ENCODE measurements at regions not wholly inside any gene's neighbourhood (a gene's known extent, or its start where the extent isn't known, plus 50 kb on each side); places are given as distances from the start of the nearest gene placed in this dataset.

DNA sequence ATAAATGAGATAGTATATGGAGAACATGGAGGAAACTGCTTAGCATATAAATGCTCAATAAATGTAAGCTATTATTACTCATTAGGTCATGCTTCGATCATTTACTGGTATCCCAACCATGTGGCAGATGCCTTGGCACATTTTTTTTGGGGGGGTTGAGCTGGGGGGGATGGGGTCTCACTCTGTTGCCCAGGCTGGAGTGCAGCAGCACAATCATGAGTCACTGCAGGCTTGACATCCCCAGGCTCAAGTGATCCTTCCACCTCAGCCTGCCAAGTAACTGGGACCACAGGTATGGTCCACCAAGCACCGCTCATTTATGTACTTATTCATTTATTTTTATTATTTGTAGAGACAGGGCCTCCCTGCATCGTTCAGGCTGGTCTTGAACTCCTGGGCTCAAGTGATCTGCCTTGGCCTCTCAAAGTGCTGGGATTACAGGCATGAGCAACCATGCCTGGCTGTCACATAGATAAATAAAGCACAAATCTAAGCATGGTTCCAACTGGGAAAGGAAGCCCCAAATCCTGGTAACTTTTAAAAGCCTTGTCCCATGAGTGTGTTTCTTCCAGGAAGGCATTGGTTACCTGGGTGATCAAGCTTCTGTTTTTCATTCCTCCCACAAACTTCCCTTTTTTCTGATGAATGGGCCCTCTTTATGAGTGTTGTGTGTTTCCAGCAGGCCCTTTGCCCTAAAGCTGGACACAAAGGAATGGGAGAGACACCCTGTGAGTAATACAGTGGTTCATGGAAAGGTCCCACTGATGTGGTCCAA is 147.4 kb upstream of the UMPS start:
- DNase-seq (ENCODE audit: extremely low spot score): no peak
- no peak overlapping the region for H3K4me3 ChIP-seq (ENCODE audit: low read depth, low read length)
- WGBS: 94% methylated on average over 3 of the region's 3 CpGs

DNA sequence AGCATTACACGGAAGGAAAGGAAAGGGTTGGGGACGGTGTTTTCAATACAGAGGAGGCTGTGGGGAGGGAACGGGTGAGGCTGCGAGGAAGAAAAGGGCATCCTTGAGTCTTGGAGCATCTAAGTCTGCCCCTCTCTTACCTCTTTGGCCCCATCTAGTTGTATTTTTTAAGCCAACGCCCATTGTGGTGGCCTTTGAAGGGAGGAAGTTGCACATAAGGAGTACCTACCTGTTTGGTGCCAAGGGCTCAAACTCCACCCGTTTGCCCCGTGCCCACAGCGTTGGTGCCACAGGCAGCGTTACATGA is 146.1 kb upstream of the UMPS start:
- Histone ChIP-seq H3K27ac (ENCODE audit: low read depth) (no peak overlapping the region), H3K4me3 (ENCODE audit: low read depth, low read length) (peak overlapping the region; percentile 45), H3K4me1 (ENCODE audit: insufficient read depth) (no peaks in the 10 kb centered on the region), H3K36me3 (ENCODE audit: insufficient read depth) (no peaks in the 10 kb centered on the region)
- 19% methylated on average over 9 of the region's 9 CpGs for WGBS
- no peak for DNase-seq (ENCODE audit: extremely low spot score)

More for the DNA sequence above, 147.4 kb upstream of the UMPS start:
- Histone ChIP-seq H3K36me3 (ENCODE audit: insufficient read depth) (no peaks in the 10 kb centered on the region), H3K27ac (ENCODE audit: low read depth) (no peak overlapping the region), H3K4me1 (ENCODE audit: insufficient read depth) (no peaks in the 10 kb centered on the region)

DNA sequence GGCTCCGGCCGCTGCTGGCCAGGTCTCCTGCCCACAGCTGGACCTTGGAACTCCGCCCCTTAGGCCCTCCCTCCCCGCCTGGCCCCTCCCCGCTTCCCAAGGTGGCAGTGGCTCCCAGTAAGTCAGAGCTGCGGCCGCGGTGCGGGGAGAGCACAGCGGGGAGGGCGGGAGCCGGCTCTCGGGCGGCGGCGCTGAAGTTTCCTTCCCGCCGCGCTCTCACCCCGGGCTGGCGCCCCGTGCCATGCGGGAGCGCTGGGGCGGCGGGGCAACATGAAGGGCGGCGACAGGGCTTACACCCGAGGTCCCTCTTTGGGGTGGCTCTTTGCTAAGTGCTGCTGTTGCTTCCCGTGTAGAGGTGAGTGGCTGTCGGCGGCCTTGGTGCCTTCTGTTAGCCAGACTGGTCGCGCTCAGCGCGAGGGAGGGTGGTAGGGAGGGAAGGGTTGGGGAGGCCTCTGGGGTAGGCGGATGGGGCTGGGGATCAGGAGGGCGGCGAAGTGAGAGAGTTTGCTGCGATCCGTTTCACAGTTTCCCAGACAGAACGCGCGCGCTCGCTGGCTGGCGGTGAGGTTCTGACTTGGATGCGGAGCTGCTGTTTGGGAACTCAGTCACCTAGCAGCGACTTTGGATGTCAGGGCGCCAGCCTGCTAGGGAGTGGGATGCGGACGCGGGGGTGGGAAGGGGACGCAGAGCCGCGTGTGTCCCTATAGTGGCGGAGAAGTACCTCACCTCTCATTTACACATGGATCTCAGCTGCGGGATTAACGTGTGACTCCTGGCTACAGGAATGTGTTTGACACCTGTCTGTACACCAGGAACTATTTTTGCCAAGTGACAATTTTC is 145.5 kb upstream of the UMPS start:
- Histone ChIP-seq H3K4me1 (ENCODE audit: insufficient read depth) (no peaks in the 10 kb centered on the region), H3K4me3 (ENCODE audit: low read depth, low read length) (peak overlapping the region; percentile 45), H3K36me3 (ENCODE audit: insufficient read depth) (no peaks in the 10 kb centered on the region), H3K27ac (ENCODE audit: low read depth) (no peak overlapping the region)
- DNase-seq (ENCODE audit: extremely low spot score): no peak
- 3% methylated on average over 59 of the region's 59 CpGs for WGBS

DNA sequence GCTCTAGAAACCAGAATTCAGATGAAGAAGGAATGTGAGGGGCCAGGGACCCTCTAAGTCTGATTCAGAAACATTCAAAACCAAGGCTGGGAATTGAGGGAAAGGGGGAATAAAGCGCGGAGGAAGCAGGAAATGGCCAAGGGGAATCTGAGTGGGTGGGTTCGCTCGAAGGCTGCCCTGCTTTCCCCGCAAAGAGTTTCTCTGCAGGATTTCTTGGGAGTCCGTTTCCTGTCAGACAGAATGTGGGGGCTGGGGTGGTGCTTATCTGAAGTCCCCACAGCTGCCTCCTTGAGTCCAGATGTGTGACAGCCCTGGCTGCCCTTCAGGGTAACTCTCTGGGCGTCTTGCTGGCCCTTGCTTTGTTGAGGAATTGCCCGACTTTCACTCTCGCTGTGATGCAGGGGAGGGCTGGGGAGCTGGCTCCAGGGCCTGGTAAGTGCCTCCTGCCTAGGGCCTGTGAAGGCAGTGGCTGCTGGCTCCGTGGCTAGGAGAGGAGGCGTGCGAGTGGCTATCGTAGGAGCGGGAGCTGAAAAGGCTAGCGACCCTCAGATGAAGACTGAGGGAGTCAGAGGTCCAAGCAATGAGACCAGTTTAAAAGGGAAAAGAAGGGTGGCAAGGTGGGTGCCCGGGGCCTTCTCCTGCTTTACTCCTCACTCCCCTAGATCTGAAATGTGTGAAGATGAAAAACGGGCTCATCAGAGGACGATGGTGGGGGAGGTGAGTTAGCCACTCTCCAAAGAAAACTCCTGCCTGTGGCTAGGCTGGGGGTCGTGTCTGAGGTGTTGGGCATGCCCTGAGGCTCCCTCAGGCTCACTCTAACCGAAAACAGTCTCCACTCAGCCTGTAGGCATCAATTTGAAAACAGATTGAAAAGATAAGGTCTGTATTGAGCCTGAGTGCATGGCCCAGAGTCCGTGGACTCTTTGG is 143.9 kb upstream of the UMPS start:
- no peaks in the 10 kb centered on the region for H3K4me1 ChIP-seq (ENCODE audit: insufficient read depth)
- no peak overlapping the region for H3K4me3 ChIP-seq (ENCODE audit: low read depth, low read length)
- no peaks in the 10 kb centered on the region for H3K36me3 ChIP-seq (ENCODE audit: insufficient read depth)
- no peak for DNase-seq (ENCODE audit: extremely low spot score)
- H3K27ac ChIP-seq (ENCODE audit: low read depth): no peak overlapping the region
- 72% methylated on average over 21 of the region's 21 CpGs for WGBS

DNA sequence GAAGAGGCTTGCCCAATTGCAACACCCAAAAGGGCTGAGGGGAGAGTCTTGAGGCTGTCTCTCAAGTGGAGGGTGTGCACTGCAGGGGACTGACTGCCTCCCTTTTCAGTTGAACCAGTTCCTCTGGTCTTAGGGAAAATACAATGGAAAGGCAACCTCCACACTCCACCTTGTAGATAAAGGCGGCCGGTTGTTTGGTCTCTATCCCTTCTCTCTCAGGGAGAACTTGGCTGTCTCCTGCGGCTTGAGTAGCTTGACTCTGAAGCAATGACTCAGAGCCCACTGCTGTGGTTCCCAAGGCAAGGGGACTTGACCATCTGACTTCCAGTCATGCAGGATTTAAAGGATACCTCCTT is 143.2 kb upstream of the UMPS start:
- 77% methylated on average over 3 of the region's 3 CpGs for WGBS
- Histone ChIP-seq H3K4me1 (ENCODE audit: insufficient read depth) (no peaks in the 10 kb centered on the region), H3K4me3 (ENCODE audit: low read depth, low read length) (no peak overlapping the region), H3K36me3 (ENCODE audit: insufficient read depth) (no peaks in the 10 kb centered on the region), H3K27ac (ENCODE audit: low read depth) (no peak overlapping the region)
- no peak for DNase-seq (ENCODE audit: extremely low spot score)

DNA sequence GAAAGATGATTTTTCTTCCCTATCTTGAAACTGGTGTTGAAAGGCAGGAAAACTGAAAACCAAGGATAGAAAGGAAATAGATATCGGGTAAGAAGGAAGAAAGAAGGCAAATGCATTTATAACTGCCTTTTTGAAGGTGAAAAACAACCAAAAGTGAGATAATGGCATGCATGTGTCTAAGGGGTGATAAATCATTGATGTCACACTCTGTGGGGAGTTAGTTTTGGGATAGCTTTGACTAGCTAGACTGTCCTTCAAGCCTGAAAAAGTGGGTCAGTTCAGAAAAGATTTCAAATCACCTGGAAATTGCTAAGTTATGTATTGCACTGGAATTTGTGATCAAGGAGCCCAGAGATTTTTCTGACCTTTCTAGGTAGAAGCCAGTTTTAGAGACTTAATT is 142.2 kb upstream of the UMPS start:
- no peaks in the 10 kb centered on the region for H3K4me1 ChIP-seq (ENCODE audit: insufficient read depth)
- no peak overlapping the region for H3K4me3 ChIP-seq (ENCODE audit: low read depth, low read length)
- no peak overlapping the region for H3K27ac ChIP-seq (ENCODE audit: low read depth)
- no peak for DNase-seq (ENCODE audit: extremely low spot score)
- WGBS: 85% methylated on average over 1 of the region's 1 CpG
- H3K36me3 ChIP-seq (ENCODE audit: insufficient read depth): no peaks in the 10 kb centered on the region

DNA sequence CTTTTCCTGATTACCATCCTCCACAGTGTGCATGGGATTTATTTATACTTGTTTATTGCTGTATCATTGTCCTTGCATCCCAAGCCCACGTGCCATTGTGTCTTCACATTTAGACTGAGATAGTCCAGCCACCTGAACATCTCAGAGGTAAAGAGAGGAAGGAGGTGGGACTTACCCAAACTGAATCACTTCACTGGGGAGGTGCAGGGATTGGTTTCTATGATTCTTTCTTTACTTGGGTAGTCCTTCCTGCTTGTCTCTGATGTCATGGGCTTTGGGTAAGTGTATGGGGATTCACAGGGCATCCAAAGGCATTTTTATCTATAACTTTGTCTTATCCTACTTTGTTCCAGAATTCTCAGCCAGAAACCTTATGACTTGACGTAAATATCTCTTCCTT is 141.5 kb upstream of the UMPS start:
- H3K36me3 ChIP-seq (ENCODE audit: insufficient read depth): no peaks in the 10 kb centered on the region
- no peaks in the 10 kb centered on the region for H3K4me1 ChIP-seq (ENCODE audit: insufficient read depth)
- no peak for DNase-seq (ENCODE audit: extremely low spot score)
- H3K4me3 ChIP-seq (ENCODE audit: low read depth, low read length): no peak overlapping the region
- WGBS: 90% methylated on average over 2 of the region's 2 CpGs
- no peak overlapping the region for H3K27ac ChIP-seq (ENCODE audit: low read depth)

DNA sequence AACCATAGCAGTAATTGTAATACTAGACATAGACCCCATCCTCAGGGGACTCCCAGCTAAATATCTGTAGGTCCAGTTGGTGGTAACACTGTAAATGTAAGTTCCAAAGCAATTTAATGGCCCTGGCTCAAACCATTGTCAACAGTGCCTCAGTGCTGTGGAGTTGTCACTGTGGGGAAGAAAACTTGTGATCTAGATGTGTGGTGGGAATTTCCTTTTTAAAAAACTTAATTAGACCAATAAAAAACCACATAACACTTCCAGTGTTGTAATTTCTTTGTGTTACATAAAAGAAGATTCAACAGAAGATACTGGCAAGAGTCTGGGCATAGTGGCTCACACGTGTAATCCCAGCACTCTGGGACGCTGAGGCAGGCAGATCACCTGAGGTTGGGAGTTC is 138.6 kb upstream of the UMPS start:
- H3K27ac ChIP-seq (ENCODE audit: low read depth): no peak overlapping the region
- no peaks in the 10 kb centered on the region for H3K36me3 ChIP-seq (ENCODE audit: insufficient read depth)
- no peaks in the 10 kb centered on the region for H3K4me1 ChIP-seq (ENCODE audit: insufficient read depth)
- 78% methylated on average over 2 of the region's 2 CpGs for WGBS
- no peak overlapping the region for H3K4me3 ChIP-seq (ENCODE audit: low read depth, low read length)
- DNase-seq (ENCODE audit: extremely low spot score): no peak

DNA sequence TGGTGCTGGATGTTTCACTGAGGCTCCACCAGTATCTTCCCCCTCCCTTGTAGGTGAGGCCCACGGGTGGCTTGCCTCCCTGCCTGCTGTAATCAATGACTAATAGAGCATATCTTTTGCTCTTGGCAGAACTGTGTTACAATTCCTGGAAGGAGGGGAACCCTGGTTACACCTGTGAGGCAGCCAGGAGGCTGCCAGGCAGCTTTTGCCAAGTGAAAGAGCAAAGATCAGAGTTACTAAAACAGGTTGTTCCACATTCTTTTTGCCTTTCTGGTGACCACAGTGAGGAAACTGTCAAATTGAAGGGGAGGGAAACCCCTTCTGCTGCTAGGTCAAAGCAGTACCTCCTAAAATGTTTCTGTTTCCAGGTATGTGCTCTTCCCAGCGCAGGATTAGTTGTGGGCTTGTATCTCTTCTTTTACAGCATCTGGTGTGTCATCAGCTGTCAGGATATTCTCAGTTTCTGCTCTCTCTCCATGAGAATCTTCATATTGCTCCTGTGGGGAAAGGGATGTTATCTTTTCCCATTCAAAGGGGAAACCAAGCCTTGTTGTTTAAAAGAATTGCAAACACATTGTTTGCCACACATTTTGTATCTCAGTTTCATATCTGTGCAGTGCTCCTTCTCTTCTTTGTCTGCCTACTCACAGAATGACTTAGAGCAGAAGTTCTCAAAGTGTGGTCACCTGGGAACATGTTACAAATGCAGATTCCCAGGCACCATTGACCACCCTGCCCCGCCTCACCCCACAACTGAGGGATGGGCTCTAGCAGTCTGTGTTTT is 137.4 kb upstream of the UMPS start:
- 67% methylated on average over 3 of the region's 3 CpGs for WGBS
- Histone ChIP-seq H3K36me3 (ENCODE audit: insufficient read depth) (no peaks in the 10 kb centered on the region), H3K4me1 (ENCODE audit: insufficient read depth) (no peaks in the 10 kb centered on the region), H3K27ac (ENCODE audit: low read depth) (no peak overlapping the region), H3K4me3 (ENCODE audit: low read depth, low read length) (no peak overlapping the region)
- peak; percentile 36 for DNase-seq (ENCODE audit: extremely low spot score)

DNA sequence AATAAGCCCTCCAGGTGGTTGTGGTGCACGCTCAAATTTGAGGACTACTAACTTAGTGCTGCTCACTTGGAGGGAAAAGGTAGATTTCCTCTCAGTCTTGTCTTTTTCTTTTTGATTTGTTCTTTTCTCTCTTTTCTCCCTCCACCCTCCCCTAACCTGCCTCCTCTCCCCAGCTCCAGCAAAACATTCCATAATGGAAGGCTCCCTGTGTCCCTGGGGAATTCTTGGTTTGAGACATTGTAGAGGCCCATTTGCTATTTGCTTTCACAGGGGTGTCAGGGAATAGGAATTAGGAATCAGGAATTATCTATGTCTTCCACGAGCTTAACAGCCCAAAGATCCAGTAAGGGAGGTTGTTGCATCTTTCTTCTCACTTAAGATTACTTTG is 136.8 kb upstream of the UMPS start:
- Histone ChIP-seq H3K27ac (ENCODE audit: low read depth) (no peak overlapping the region), H3K36me3 (ENCODE audit: insufficient read depth) (no peaks in the 10 kb centered on the region), H3K4me1 (ENCODE audit: insufficient read depth) (no peaks in the 10 kb centered on the region), H3K4me3 (ENCODE audit: low read depth, low read length) (no peak overlapping the region)
- no peak for DNase-seq (ENCODE audit: extremely low spot score)
- 80% methylated on average over 2 of the region's 2 CpGs for WGBS

DNA sequence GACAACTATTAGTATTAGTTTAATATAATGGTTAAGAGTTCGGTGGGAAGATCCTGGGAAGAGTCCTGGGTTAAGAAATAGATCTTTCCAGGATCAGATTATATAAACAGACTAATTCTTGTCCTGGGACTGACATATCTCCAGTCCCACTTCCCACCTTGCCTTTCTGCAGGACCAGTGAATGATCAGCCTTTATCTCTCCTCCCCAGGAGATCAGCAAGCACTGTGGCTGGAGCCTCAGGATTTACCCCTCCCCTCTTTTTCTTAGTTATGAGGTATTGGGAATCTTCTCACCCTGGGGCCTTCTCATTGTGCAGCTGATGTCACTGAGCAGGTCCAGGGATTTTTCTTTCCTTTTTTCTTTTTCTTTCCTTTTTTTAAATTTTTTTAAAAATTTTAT is 135.7 kb upstream of the UMPS start:
- no peak overlapping the region for H3K27ac ChIP-seq (ENCODE audit: low read depth)
- no peak overlapping the region for H3K4me3 ChIP-seq (ENCODE audit: low read depth, low read length)
- WGBS: 85% methylated on average over 1 of the region's 1 CpG
- H3K4me1 ChIP-seq (ENCODE audit: insufficient read depth): no peaks in the 10 kb centered on the region
- DNase-seq (ENCODE audit: extremely low spot score): no peak
- no peaks in the 10 kb centered on the region for H3K36me3 ChIP-seq (ENCODE audit: insufficient read depth)

DNA sequence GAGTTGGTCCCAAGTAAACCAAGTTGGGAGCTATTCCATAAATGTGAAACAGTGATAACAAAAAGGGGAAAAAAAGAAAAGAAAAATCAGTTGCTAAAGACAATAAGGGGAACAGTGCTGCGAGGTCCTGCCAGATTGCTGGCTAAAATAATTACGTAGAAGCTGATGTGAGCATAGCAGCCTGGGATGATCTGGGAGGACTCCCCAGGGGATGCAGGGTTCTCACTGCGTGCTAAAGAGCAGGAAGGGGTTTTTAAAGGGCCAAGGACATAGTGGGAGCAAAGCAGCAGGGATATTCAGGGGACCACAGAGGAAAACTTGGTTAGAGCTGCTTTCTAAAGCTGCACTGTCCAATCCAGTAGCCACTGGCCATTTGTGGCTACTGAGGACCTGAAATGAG is 133.0 kb upstream of the UMPS start:
- no peak for DNase-seq (ENCODE audit: extremely low spot score)
- WGBS: 73% methylated on average over 3 of the region's 3 CpGs
- no peak overlapping the region for H3K27ac ChIP-seq (ENCODE audit: low read depth)

DNA sequence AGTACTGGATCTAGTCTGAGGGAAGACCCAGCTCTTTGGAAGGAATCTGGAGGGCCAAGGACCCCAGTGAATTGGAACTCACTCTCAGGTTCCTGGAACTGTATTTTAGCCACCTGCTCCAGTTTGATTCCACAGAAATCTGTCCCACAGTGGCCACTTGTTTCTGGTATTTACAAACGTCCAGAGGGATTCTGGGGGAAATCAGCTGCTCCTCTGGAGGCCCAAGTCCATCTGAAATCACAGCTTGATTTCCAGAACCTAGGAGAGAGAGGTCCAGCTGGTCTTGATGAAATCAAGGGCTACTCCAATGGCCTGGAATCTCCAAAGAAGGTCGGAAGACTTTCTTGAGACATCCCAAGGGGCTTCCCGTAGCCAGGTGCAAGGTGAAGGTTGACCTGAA is 132.3 kb upstream of the UMPS start:
- Histone ChIP-seq H3K4me3 (ENCODE audit: low read depth, low read length) (no peak overlapping the region), H3K4me1 (ENCODE audit: insufficient read depth) (no peaks in the 10 kb centered on the region), H3K36me3 (ENCODE audit: insufficient read depth) (no peaks in the 10 kb centered on the region), H3K27ac (ENCODE audit: low read depth) (no peak overlapping the region)
- 84% methylated on average over 3 of the region's 3 CpGs for WGBS
- no peak for DNase-seq (ENCODE audit: extremely low spot score)

More for the DNA sequence above, 133.0 kb upstream of the UMPS start:
- H3K4me3 ChIP-seq (ENCODE audit: low read depth, low read length): no peak overlapping the region
- no peaks in the 10 kb centered on the region for H3K36me3 ChIP-seq (ENCODE audit: insufficient read depth)
- H3K4me1 ChIP-seq (ENCODE audit: insufficient read depth): no peaks in the 10 kb centered on the region

Data from urinary bladder (tissue), 3 donors.